RWPE2 (cell line): ENCODE measurements at regions not wholly inside any gene's neighbourhood (a gene's known extent, or its start where the extent isn't known, plus 50 kb on each side); places are given as distances from the start of the nearest gene placed in this dataset.
"Not testable (repeated sequence)": the region's sequence is repeated elsewhere in the genome, so short reads cannot be mapped to it uniquely, and the experiment has no call there.

Source experiments
- ATAC-seq: fragments of 200-7000 bp; cut with Tn5 transposase; 3 replicates; pipeline ENCODE4 v1.9.1; 2021; ENCODE audit warnings: low read depth
- DNase-seq: peaks from one replicate; pipeline ENCODE4 v3.0.0-alpha.2; 2020; ENCODE audit warnings: low spot score
- H3K27ac ChIP-seq: fragments of 450-650 bp; 2 replicates; pipeline ENCODE4 v1.5.1; 2017; ENCODE audit warnings: mild to moderate bottlenecking; ENCODE audit not compliant: poor library complexity, severe bottlenecking
- H3K27me3 ChIP-seq: fragments of 250-450 bp; sonication (Bioruptor Pico); 2 replicates; pipeline ENCODE4 v1.5.1; 2021; ENCODE audit warnings: mild to moderate bottlenecking, moderate library complexity; ENCODE audit not compliant: insufficient read depth, poor library complexity, severe bottlenecking
- H3K36me3 ChIP-seq: fragments of 250-450 bp; sonication (Bioruptor Pico); 2 replicates; pipeline ENCODE4 v1.5.1; 2020; ENCODE audit warnings: low read depth, mild to moderate bottlenecking, moderate library complexity
- H3K4me1 ChIP-seq: fragments of 250-450 bp; sonication (Bioruptor Pico); 2 replicates; pipeline ENCODE4 v1.5.1; 2021; ENCODE audit warnings: mild to moderate bottlenecking, moderate library complexity; ENCODE audit not compliant: insufficient read depth, poor library complexity, severe bottlenecking
- H3K4me3 ChIP-seq: fragments of 250-450 bp; sonication (Bioruptor Pico); 2 replicates; pipeline ENCODE4 v1.5.1; 2021; ENCODE audit warnings: mild to moderate bottlenecking, moderate library complexity; ENCODE audit not compliant: severe bottlenecking
- H3K9me3 ChIP-seq: fragments of 250-450 bp; sonication (Bioruptor Pico); 2 replicates; pipeline ENCODE4 v1.5.1; 2021; ENCODE audit warnings: mild to moderate bottlenecking, moderate library complexity; ENCODE audit not compliant: severe bottlenecking
- CTCF ChIP-seq: fragments of 450-650 bp; IDR thresholded peaks from one replicate; pipeline ENCODE4 v1.5.1; 2017; ENCODE audit warnings: mild to moderate bottlenecking, moderate library complexity; ENCODE audit not compliant: poor library complexity, severe bottlenecking

GRCh38 chr11:82034527-82034926, 699.1 kb downstream of the FAM181B start:
- no peaks in the 10 kb centered on the region for H3K9me3 ChIP-seq
- no peaks in the 10 kb centered on the region for H3K4me1 ChIP-seq
- TF ChIP-seq CTCF = peak; percentile 12
- no peak for DNase-seq
- H3K27ac ChIP-seq = no peak overlapping the region
- H3K4me3 ChIP-seq = no peak overlapping the region
- no peak for ATAC-seq
- no peaks in the 10 kb centered on the region for H3K27me3 ChIP-seq
- no peaks in the 10 kb centered on the region for H3K36me3 ChIP-seq

GRCh38 chr11:82027335-82027734, 706.3 kb downstream of the FAM181B start:
- H3K27ac ChIP-seq, ATAC-seq, H3K27me3 ChIP-seq: not testable (repeated sequence)

GRCh38 chr11:82024760-82025159, 708.9 kb downstream of the FAM181B start:
- H3K4me3 ChIP-seq = no peak overlapping the region
- no peaks in the 10 kb centered on the region for H3K36me3 ChIP-seq
- no peaks in the 10 kb centered on the region for H3K27me3 ChIP-seq
- DNase-seq (no peak), ATAC-seq (no peak)
- no peaks in the 10 kb centered on the region for H3K9me3 ChIP-seq
- no peak overlapping the region for H3K27ac ChIP-seq
- TF ChIP-seq CTCF = no peak
- no peaks in the 10 kb centered on the region for H3K4me1 ChIP-seq

More at GRCh38 chr11:82027335-82027734, 706.3 kb downstream of the FAM181B start:
- H3K4me1 ChIP-seq, H3K9me3 ChIP-seq, H3K4me3 ChIP-seq, DNase-seq, H3K36me3 ChIP-seq: not testable (repeated sequence)

GRCh38 chr11:82012276-82012675, 721.4 kb downstream of the FAM181B start:
- Histone ChIP-seq H3K27me3 (no peaks in the 10 kb centered on the region), H3K27ac (no peak overlapping the region), H3K4me1 (no peaks in the 10 kb centered on the region), H3K4me3 (no peak overlapping the region), H3K9me3 (no peaks in the 10 kb centered on the region), H3K36me3 (no peaks in the 10 kb centered on the region)
- TF ChIP-seq CTCF = no peak
- ATAC-seq = no peak
- no peak for DNase-seq

GRCh38 chr11:82009133-82009532, 724.5 kb downstream of the FAM181B start:
- DNase-seq = no peak
- H3K36me3 ChIP-seq = no peaks in the 10 kb centered on the region
- no peaks in the 10 kb centered on the region for H3K4me1 ChIP-seq
- no peaks in the 10 kb centered on the region for H3K9me3 ChIP-seq
- no peak overlapping the region for H3K27ac ChIP-seq
- no peaks in the 10 kb centered on the region for H3K27me3 ChIP-seq
- no peak for ATAC-seq
- no peak for TF ChIP-seq CTCF
- H3K4me3 ChIP-seq = no peak overlapping the region
